OCI-LY1 (cell line): ENCODE measurements at regions not wholly inside any gene's neighbourhood (a gene's known extent, or its start where the extent isn't known, plus 50 kb on each side); places are given as distances from the start of the nearest gene placed in this dataset.

ENCODE experiments used
- H2AFZ ChIP-seq: fragments of 200-600 bp; sonication (generic), shearing (Covaris generic); 2 replicates; pipeline ENCODE4 v1.6.0; 2014; ENCODE audit warnings: antibody characterized with exemption, mild to moderate bottlenecking, low read length
- H3F3A ChIP-seq: fragments of 200-600 bp; sonication (generic), shearing (Covaris generic); 2 replicates; pipeline ENCODE4 v1.6.0; 2014; ENCODE audit warnings: mild to moderate bottlenecking, antibody characterized with exemption, low read length, moderate library complexity; ENCODE audit not compliant: insufficient read depth
- H3K27ac ChIP-seq: fragments of 200-600 bp; sonication (generic); 2 replicates; pipeline ENCODE4 v1.5.1; 2014; ENCODE audit warnings: low read length, mixed run types, mild to moderate bottlenecking, low read depth; ENCODE audit not compliant: poor library complexity, severe bottlenecking
- H3K27me3 ChIP-seq: fragments of 200-600 bp; sonication (generic); 2 replicates; pipeline ENCODE4 v1.6.0; 2014; ENCODE audit warnings: antibody characterized with exemption, mild to moderate bottlenecking, low read length, moderate library complexity; ENCODE audit not compliant: insufficient read depth
- H3K36me3 ChIP-seq: fragments of 200-600 bp; sonication (generic); 2 replicates; pipeline ENCODE4 v1.6.1; 2014; ENCODE audit warnings: mild to moderate bottlenecking, antibody characterized with exemption, low read length, moderate library complexity, mixed read lengths; ENCODE audit not compliant: insufficient read depth
- H3K4me1 ChIP-seq: fragments of 200-600 bp; sonication (generic); 2 replicates; pipeline ENCODE4 v1.5.1; 2014; ENCODE audit warnings: mild to moderate bottlenecking, low read length, moderate library complexity; ENCODE audit not compliant: insufficient read depth, severe bottlenecking
- H3K4me2 ChIP-seq: fragments of 200-600 bp; sonication (generic), shearing (Covaris generic); 2 replicates; pipeline ENCODE4 v1.6.1; 2014; ENCODE audit warnings: low read length
- H3K4me3 ChIP-seq: fragments of 200-600 bp; sonication (generic); 2 replicates; pipeline ENCODE4 v1.5.1; 2014; ENCODE audit warnings: low read length, low read depth, mild to moderate bottlenecking, mixed read lengths; ENCODE audit not compliant: poor library complexity, severe bottlenecking
- H3K79me2 ChIP-seq: fragments of 200-600 bp; shearing (Covaris generic); 2 replicates; pipeline ENCODE4 v1.6.1; 2016; ENCODE audit warnings: mixed run types, low read length, mixed read lengths; ENCODE audit not compliant: insufficient read depth
- H3K9ac ChIP-seq: fragments of 200-600 bp; sonication (generic), shearing (Covaris generic); 2 replicates; pipeline ENCODE4 v1.6.1; 2014; ENCODE audit warnings: mild to moderate bottlenecking, low read length, mixed read lengths
- H3K9me2 ChIP-seq: fragments of 200-600 bp; sonication (generic), shearing (Covaris generic); 2 replicates; pipeline ENCODE4 v1.6.1; 2014; ENCODE audit warnings: low read depth, mild to moderate bottlenecking, low read length, mixed read lengths
- H3K9me3 ChIP-seq: fragments of 200-600 bp; shearing (Covaris generic); 2 replicates; pipeline ENCODE4 v1.6.1; 2014; ENCODE audit warnings: low read length, mixed read lengths
- H4K20me1 ChIP-seq: fragments of 200-600 bp; sonication (generic), shearing (Covaris generic); 2 replicates; pipeline ENCODE4 v1.6.0; 2016; ENCODE audit warnings: mild to moderate bottlenecking, low read length; ENCODE audit not compliant: insufficient read depth
- EZH2 ChIP-seq: fragments of 200-600 bp; sonication (generic), shearing (Covaris generic); IDR thresholded peaks from 2 replicates; pipeline ENCODE4 v1.8.0; 2017; ENCODE audit warnings: borderline replicate concordance, mixed run types, mild to moderate bottlenecking, antibody characterized with exemption, low read length, moderate library complexity, mixed read lengths
- TF ChIP-seq, protein P1 (sequence below): fragments of 200-600 bp; sonication (generic), shearing (Covaris generic); IDR thresholded peaks from 2 replicates; pipeline ENCODE4 v1.5.1; 2017; ENCODE audit warnings: mild to moderate bottlenecking, antibody characterized with exemption, low read length, moderate library complexity, mixed read lengths

DNA sequence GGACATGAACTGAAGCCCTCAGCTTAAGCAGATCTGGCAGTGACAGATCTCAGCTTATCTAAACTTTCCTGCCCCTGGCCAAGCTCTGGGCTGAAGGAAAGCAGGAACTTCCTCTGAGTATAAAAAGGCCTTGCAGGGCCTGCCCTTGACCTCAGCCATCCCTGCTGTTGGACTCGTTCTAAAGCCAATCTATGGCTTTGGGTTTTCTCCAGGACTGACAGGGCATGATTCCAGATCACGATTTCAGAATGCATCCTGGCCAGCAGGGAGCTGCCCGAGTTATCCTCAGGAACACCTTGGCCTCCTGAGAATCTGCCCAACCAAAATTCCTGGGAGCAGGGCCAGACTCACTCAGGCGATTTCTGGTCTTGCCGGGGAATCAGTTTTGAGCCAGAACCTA is 502.7 kb downstream of the TLE4 start:
- no peak overlapping the region for H3K4me3 ChIP-seq
- no peaks in the 10 kb centered on the region for H3F3A ChIP-seq
- H3K4me1 ChIP-seq, result no peaks in the 10 kb centered on the region
- no peak for TF ChIP-seq EZH2
- TF ChIP-seq, protein P1, sequence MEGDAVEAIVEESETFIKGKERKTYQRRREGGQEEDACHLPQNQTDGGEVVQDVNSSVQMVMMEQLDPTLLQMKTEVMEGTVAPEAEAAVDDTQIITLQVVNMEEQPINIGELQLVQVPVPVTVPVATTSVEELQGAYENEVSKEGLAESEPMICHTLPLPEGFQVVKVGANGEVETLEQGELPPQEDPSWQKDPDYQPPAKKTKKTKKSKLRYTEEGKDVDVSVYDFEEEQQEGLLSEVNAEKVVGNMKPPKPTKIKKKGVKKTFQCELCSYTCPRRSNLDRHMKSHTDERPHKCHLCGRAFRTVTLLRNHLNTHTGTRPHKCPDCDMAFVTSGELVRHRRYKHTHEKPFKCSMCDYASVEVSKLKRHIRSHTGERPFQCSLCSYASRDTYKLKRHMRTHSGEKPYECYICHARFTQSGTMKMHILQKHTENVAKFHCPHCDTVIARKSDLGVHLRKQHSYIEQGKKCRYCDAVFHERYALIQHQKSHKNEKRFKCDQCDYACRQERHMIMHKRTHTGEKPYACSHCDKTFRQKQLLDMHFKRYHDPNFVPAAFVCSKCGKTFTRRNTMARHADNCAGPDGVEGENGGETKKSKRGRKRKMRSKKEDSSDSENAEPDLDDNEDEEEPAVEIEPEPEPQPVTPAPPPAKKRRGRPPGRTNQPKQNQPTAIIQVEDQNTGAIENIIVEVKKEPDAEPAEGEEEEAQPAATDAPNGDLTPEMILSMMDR, result no peak
- H3K4me2 ChIP-seq, result no peak overlapping the region
- no peak overlapping the region for H3K9ac ChIP-seq
- no peaks in the 10 kb centered on the region for H3K9me3 ChIP-seq
- no peaks in the 10 kb centered on the region for H3K9me2 ChIP-seq
- no peak overlapping the region for H2AFZ ChIP-seq
- H4K20me1 ChIP-seq, result no peaks in the 10 kb centered on the region
- H3K27ac ChIP-seq, result no peak overlapping the region
- no peaks in the 10 kb centered on the region for H3K36me3 ChIP-seq
- no peaks in the 10 kb centered on the region for H3K27me3 ChIP-seq
- no peaks in the 10 kb centered on the region for H3K79me2 ChIP-seq

DNA sequence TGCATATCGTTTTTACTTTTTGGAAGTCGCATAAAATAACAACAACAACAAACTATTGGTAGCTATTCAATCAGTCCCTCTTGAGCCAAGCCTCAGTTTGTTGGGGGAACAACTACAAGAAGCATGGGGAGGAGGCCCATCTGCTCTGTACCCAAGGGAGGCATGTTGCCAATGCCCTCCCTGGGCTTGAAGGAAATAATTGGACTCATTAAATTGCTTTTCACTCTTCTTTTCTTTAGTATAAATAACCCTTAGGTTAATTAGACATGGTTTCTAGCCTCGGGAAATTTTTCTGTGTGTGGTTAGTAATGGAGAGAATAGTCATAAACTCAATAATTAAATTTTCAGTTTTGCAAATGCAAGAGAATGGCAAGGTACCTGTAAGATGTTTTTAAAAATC is 500.7 kb downstream of the TLE4 start:
- H3K4me3 ChIP-seq, result no peak overlapping the region
- no peaks in the 10 kb centered on the region for H3K27me3 ChIP-seq
- H4K20me1 ChIP-seq, result no peaks in the 10 kb centered on the region
- H3K9me2 ChIP-seq, result no peaks in the 10 kb centered on the region
- H2AFZ ChIP-seq, result no peak overlapping the region
- TF ChIP-seq, protein P1, result no peak
- TF ChIP-seq EZH2, result no peak
- H3K4me1 ChIP-seq, result no peaks in the 10 kb centered on the region
- no peaks in the 10 kb centered on the region for H3K36me3 ChIP-seq
- no peaks in the 10 kb centered on the region for H3F3A ChIP-seq
- no peak overlapping the region for H3K9ac ChIP-seq
- H3K79me2 ChIP-seq, result no peaks in the 10 kb centered on the region
- H3K4me2 ChIP-seq, result no peak overlapping the region
- no peaks in the 10 kb centered on the region for H3K9me3 ChIP-seq
- no peak overlapping the region for H3K27ac ChIP-seq

DNA sequence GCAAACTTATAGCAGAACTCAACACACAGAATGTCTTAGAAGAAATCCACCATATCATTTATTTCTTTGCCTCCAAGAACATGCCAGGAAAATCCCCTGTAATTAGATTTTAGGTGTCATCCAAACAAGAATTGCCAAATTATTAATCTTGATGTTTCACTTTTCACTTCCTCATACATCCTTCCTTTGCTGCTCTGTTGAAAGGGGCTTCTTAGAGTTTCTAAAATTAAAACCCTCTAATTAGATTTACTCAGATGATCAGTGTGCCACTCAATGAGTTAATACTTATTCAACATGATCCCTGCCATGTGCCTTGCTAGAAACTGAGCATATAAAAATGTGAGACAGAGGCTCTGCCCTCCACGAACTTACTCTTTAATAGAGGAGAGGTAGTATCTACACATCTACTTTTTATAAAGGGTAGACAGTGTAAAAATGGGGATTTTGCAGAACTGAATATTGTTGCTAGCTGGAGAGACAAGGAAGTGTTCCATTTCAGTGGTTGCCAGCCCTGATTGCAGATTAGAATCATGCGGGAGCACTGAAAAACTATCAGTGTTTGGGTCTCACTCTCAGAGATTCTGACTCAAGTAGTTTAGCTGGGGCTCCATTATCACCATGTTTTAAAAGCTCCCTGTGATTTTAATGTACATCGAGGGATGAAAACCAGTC is 498.4 kb downstream of the TLE4 start:
- H3K27me3 ChIP-seq, result no peaks in the 10 kb centered on the region
- H3K4me3 ChIP-seq, result no peak overlapping the region
- no peak overlapping the region for H3K9ac ChIP-seq
- H3K9me2 ChIP-seq, result no peaks in the 10 kb centered on the region
- no peaks in the 10 kb centered on the region for H3K36me3 ChIP-seq
- H3K4me1 ChIP-seq, result no peaks in the 10 kb centered on the region
- H3K27ac ChIP-seq, result no peak overlapping the region
- TF ChIP-seq, protein P1, result no peak
- TF ChIP-seq EZH2, result no peak
- H2AFZ ChIP-seq, result no peak overlapping the region
- no peaks in the 10 kb centered on the region for H3K79me2 ChIP-seq
- H3K4me2 ChIP-seq, result no peak overlapping the region
- H3K9me3 ChIP-seq, result no peaks in the 10 kb centered on the region
- no peaks in the 10 kb centered on the region for H3F3A ChIP-seq
- no peaks in the 10 kb centered on the region for H4K20me1 ChIP-seq
